Neuron (in vitro differentiated cells): ENCODE measurements at regions not wholly inside any gene's neighbourhood (a gene's known extent, or its start where the extent isn't known, plus 50 kb on each side); places are given as distances from the start of the nearest gene placed in this dataset.
"Not testable (repeated sequence)": the region's sequence is repeated elsewhere in the genome, so short reads cannot be mapped to it uniquely, and the experiment has no call there.

Source experiments
- H2AFZ ChIP-seq: one replicate; pipeline ENCODE4 v1.6.1; 2013; ENCODE audit warnings: low read depth, mild to moderate bottlenecking, inconsistent platforms, low read length, moderate library complexity
- H3K27me3 ChIP-seq: one replicate; pipeline ENCODE4 v1.6.1; 2013; ENCODE audit warnings: low read length; ENCODE audit not compliant: insufficient read depth
- H3K36me3 ChIP-seq: one replicate; pipeline ENCODE4 v1.6.1; 2013; ENCODE audit warnings: low read length; ENCODE audit not compliant: insufficient read depth
- H3K4me1 ChIP-seq: one replicate; pipeline ENCODE4 v1.6.1; 2013; ENCODE audit warnings: low read length; ENCODE audit not compliant: insufficient read depth
- H3K4me3 ChIP-seq: 2 replicates; pipeline ENCODE4 v1.5.1; 2013; ENCODE audit warnings: mild to moderate bottlenecking, low read length, moderate library complexity
- H3K9me3 ChIP-seq: one replicate; pipeline ENCODE4 v1.6.1; 2013; ENCODE audit warnings: low read length

- Histone ChIP-seq H2AFZ (no peak overlapping the region), H3K4me1 (peaks cover 11% of the 10 kb centered on the region), H3K36me3 (no peaks in the 10 kb centered on the region), H3K4me3 (no peak overlapping the region), H3K27me3 (peaks cover 3% of the 10 kb centered on the region), H3K9me3 (no peaks in the 10 kb centered on the region)
These were observed 164.4 kb upstream of the PLXNC1 start for GRCh38 chr12:93984005-93984404.

GRCh38 chr12:93989949-93990348 lies 158.4 kb upstream of the PLXNC1 start:
- Histone ChIP-seq H3K27me3 (no peaks in the 10 kb centered on the region), H2AFZ (no peak overlapping the region), H3K9me3 (no peaks in the 10 kb centered on the region), H3K4me3 (no peak overlapping the region), H3K36me3 (no peaks in the 10 kb centered on the region), H3K4me1 (peaks cover 11% of the 10 kb centered on the region)

GRCh38 chr12:93990832-93991803 lies 157.3 kb upstream of the PLXNC1 start:
- no peaks in the 10 kb centered on the region for H3K27me3 ChIP-seq
- H3K4me1 ChIP-seq = peaks cover 11% of the 10 kb centered on the region
- H3K36me3 ChIP-seq = no peaks in the 10 kb centered on the region
- H2AFZ ChIP-seq = peak overlapping the region; percentile 51
- H3K4me3 ChIP-seq = peak overlapping the region; percentile 7
- H3K9me3 ChIP-seq = no peaks in the 10 kb centered on the region

GRCh38 chr12:93991829-93992461 lies 156.4 kb upstream of the PLXNC1 start:
- no peaks in the 10 kb centered on the region for H3K36me3 ChIP-seq
- H3K27me3 ChIP-seq = no peaks in the 10 kb centered on the region
- no peaks in the 10 kb centered on the region for H3K9me3 ChIP-seq
- H3K4me1 ChIP-seq = peaks cover 11% of the 10 kb centered on the region
- no peak overlapping the region for H3K4me3 ChIP-seq
- H2AFZ ChIP-seq = no peak overlapping the region

GRCh38 chr12:93994721-93995120 lies 153.7 kb upstream of the PLXNC1 start:
- H3K9me3 ChIP-seq = no peaks in the 10 kb centered on the region
- peaks cover 11% of the 10 kb centered on the region for H3K4me1 ChIP-seq
- no peak overlapping the region for H3K4me3 ChIP-seq
- H3K27me3 ChIP-seq = no peaks in the 10 kb centered on the region
- H2AFZ ChIP-seq = no peak overlapping the region
- no peaks in the 10 kb centered on the region for H3K36me3 ChIP-seq

GRCh38 chr12:93996321-93996720 lies 152.1 kb upstream of the PLXNC1 start:
- no peaks in the 10 kb centered on the region for H3K27me3 ChIP-seq
- H2AFZ ChIP-seq = no peak overlapping the region
- no peaks in the 10 kb centered on the region for H3K36me3 ChIP-seq
- H3K9me3 ChIP-seq = no peaks in the 10 kb centered on the region
- H3K4me1 ChIP-seq = peaks cover 3% of the 10 kb centered on the region
- H3K4me3 ChIP-seq = no peak overlapping the region

GRCh38 chr12:94001691-94002090 lies 146.7 kb upstream of the PLXNC1 start:
- H3K4me1 ChIP-seq = no peaks in the 10 kb centered on the region
- no peaks in the 10 kb centered on the region for H3K9me3 ChIP-seq
- H3K4me3 ChIP-seq = no peak overlapping the region
- H3K36me3 ChIP-seq = no peaks in the 10 kb centered on the region
- no peaks in the 10 kb centered on the region for H3K27me3 ChIP-seq
- H2AFZ ChIP-seq = no peak overlapping the region

GRCh38 chr12:94002925-94003324 lies 145.5 kb upstream of the PLXNC1 start:
- H3K4me1 ChIP-seq, H3K36me3 ChIP-seq, H2AFZ ChIP-seq, H3K27me3 ChIP-seq, H3K9me3 ChIP-seq, H3K4me3 ChIP-seq: not testable (repeated sequence)

GRCh38 chr12:94007833-94008232 lies 140.5 kb upstream of the PLXNC1 start:
- H3K27me3 ChIP-seq, H3K36me3 ChIP-seq, H3K4me1 ChIP-seq, H3K4me3 ChIP-seq, H3K9me3 ChIP-seq, H2AFZ ChIP-seq: not testable (repeated sequence)

- H3K4me1 ChIP-seq = no peaks in the 10 kb centered on the region
- no peaks in the 10 kb centered on the region for H3K36me3 ChIP-seq
- H3K4me3 ChIP-seq = no peak overlapping the region
- no peak overlapping the region for H2AFZ ChIP-seq
- no peaks in the 10 kb centered on the region for H3K9me3 ChIP-seq
- H3K27me3 ChIP-seq = no peaks in the 10 kb centered on the region
These were observed 138.1 kb upstream of the PLXNC1 start for GRCh38 chr12:94010307-94010706.

GRCh38 chr12:94012071-94012470 lies 136.3 kb upstream of the PLXNC1 start:
- Histone ChIP-seq H3K36me3 (no peaks in the 10 kb centered on the region), H3K9me3 (peaks cover 1% of the 10 kb centered on the region), H2AFZ (no peak overlapping the region), H3K4me3 (no peak overlapping the region), H3K4me1 (no peaks in the 10 kb centered on the region), H3K27me3 (no peaks in the 10 kb centered on the region)

- H3K36me3 ChIP-seq = no peaks in the 10 kb centered on the region
- no peaks in the 10 kb centered on the region for H3K27me3 ChIP-seq
- peaks cover 5% of the 10 kb centered on the region for H3K9me3 ChIP-seq
- no peaks in the 10 kb centered on the region for H3K4me1 ChIP-seq
- no peak overlapping the region for H2AFZ ChIP-seq
- H3K4me3 ChIP-seq = no peak overlapping the region
These were observed 135.8 kb upstream of the PLXNC1 start for GRCh38 chr12:94012590-94012989.

- not testable (repeated sequence) for H3K27me3 ChIP-seq, H2AFZ ChIP-seq, H3K36me3 ChIP-seq, H3K9me3 ChIP-seq, H3K4me1 ChIP-seq, H3K4me3 ChIP-seq
These were observed 131.1 kb upstream of the PLXNC1 start for GRCh38 chr12:94017247-94017646.
